ENCODE measurements at regions not wholly inside any gene's neighbourhood (a gene's known extent, or its start where the extent isn't known, plus 50 kb on each side); places are given as distances from the start of the nearest gene placed in this dataset.
A peak's percentile ranks its signal among the peaks of the same experiment; 100 is the strongest.

GRCh38 chr13:21800837-21801616, 130.2 kb downstream of the FGF9 start:
- H4K20me1 ChIP-seq (replicated peaks in 1 of 2; ENCODE audit: control insufficient read depth in 1 of 2, insufficient read depth in 2 of 2, low read length in 2 of 2), result no peaks in the 10 kb centered on the region
- no peaks in the 10 kb centered on the region for H3K9me3 ChIP-seq (ENCODE audit: insufficient read depth in 2 of 2, low read depth in 1 of 2, low read length in 1 of 2)
- no peak overlapping the region for H2BK12ac ChIP-seq (ENCODE audit: low read depth, low read length)
- FAIRE-seq, result no peak
- no peak overlapping the region for H2BK20ac ChIP-seq (ENCODE audit: low read length)
- WGBS, 2 experiments (ENCODE audit: extremely low coverage in 1 of 2, insufficient coverage in 1 of 2, insufficient read length in 1 of 2, insufficient replicate concordance in 2 of 2, low coverage in 1 of 2, low lambda C conversion rate in 2 of 2, missing lambda C conversion rate in 1 of 2), result 84% methylated on average over 7 of the region's 7 CpGs; no CpG with 5 or more reads in 1 of the 2 experiments
- no peak overlapping the region for H4K91ac ChIP-seq (replicated peaks; ENCODE audit: insufficient read length, low read length)
- no peaks in the 10 kb centered on the region for H3K23me2 ChIP-seq (ENCODE audit: low read depth, low read length)
- no peak overlapping the region for H2BK120ac ChIP-seq (replicated peaks; ENCODE audit: low read depth, low read length)
- H3K18ac ChIP-seq (ENCODE audit: extremely low read depth, low read length), result no peak overlapping the region
- no peaks in the 10 kb centered on the region for H3K36me3 ChIP-seq (ENCODE audit: control insufficient read depth in 2 of 4, insufficient read depth in 4 of 4, low read length in 3 of 4)
- no peak for DNase-seq (ENCODE audit: low read depth in 1 of 2, low spot score in 2 of 2)
- H3K9ac ChIP-seq (replicated peaks in 1 of 4; ENCODE audit: extremely low read depth in 1 of 4, low read depth in 3 of 4, low read length in 3 of 4), result no peak overlapping the region
- TF ChIP-seq SRF (IDR thresholded peaks at IDR 0.05; ENCODE audit: low read depth, low read length) (peak; percentile 94), HDAC6 (IDR thresholded peaks at IDR 0.05; ENCODE audit: low read depth, low read length) (no peak)
- CTCF ChIA-PET (ENCODE audit: partially characterized antibody), result interaction anchor here (0.6 to 1.1 kb wide), 3 partner anchors 11 to 1089 kb away, joined by 3 read pairs; no protein-coding TSS in a partner anchor
- no peak overlapping the region for H3K14ac ChIP-seq (ENCODE audit: insufficient read length)
- no peak overlapping the region for H2AK5ac ChIP-seq (ENCODE audit: low read depth, low read length)
- H3K56ac ChIP-seq (replicated peaks; ENCODE audit: insufficient read length, low read depth, low read length), result no peak overlapping the region
- H4K5ac ChIP-seq (ENCODE audit: insufficient read length, low read depth, low read length), result no peak overlapping the region
- no peaks in the 10 kb centered on the region for H3K4me1 ChIP-seq (replicated peaks in 1 of 4; ENCODE audit: control insufficient read depth in 3 of 4, insufficient read depth in 4 of 4, low read length in 3 of 4)
- no peaks in the 10 kb centered on the region for H3K79me2 ChIP-seq (ENCODE audit: control insufficient read depth in 1 of 2, insufficient read depth in 2 of 2, low read length in 2 of 2)
- H3K27me3 ChIP-seq (replicated peaks in 1 of 4; ENCODE audit: control insufficient read depth in 3 of 4, extremely low read depth in 1 of 4, insufficient read depth in 3 of 4, low read length in 3 of 4), result no peaks in the 10 kb centered on the region
- no peak overlapping the region for H2BK5ac ChIP-seq (ENCODE audit: low read depth, low read length)
- H3K4me3 ChIP-seq (ENCODE audit: extremely low read depth in 1 of 4, insufficient read depth in 2 of 4, low read depth in 3 of 4, low read length in 4 of 4), result no peak overlapping the region
- no peak overlapping the region for H4K8ac ChIP-seq (ENCODE audit: extremely low read depth, insufficient read depth, low read length)
- no peak overlapping the region for H3K23ac ChIP-seq (ENCODE audit: insufficient read length)
- H3K4me2 ChIP-seq (ENCODE audit: insufficient read depth in 1 of 2, low read depth in 2 of 2, low read length in 2 of 2), result no peak overlapping the region
- no peak overlapping the region for H3K27ac ChIP-seq (ENCODE audit: low read depth, low read length)
- H2AFZ ChIP-seq (ENCODE audit: low read length), result no peak overlapping the region
- POLR2A ChIA-PET (ENCODE audit: partially characterized antibody), result no interaction called here
- no peaks in the 10 kb centered on the region for H3K79me1 ChIP-seq (ENCODE audit: low read depth, low read length)
- no peak overlapping the region for H2BK15ac ChIP-seq (ENCODE audit: low read length)
- H3K4ac ChIP-seq (replicated peaks; ENCODE audit: insufficient read length, low read depth, low read length), result no peak overlapping the region
